ENCODE measurements at regions not wholly inside any gene's neighbourhood (a gene's known extent, or its start where the extent isn't known, plus 50 kb on each side); places are given as distances from the start of the nearest gene placed in this dataset.

- Histone ChIP-seq H3K36me3 (ENCODE audit: control insufficient read depth, insufficient read depth, low read length) (no peaks in the 10 kb centered on the region), H3K27me3 (ENCODE audit: control insufficient read depth, insufficient read depth, low read length, poor library complexity, severe bottlenecking) (no peaks in the 10 kb centered on the region), H3K4me1 (ENCODE audit: control insufficient read depth, insufficient read depth, low read length) (no peaks in the 10 kb centered on the region), H3K9me3 (ENCODE audit: control insufficient read depth, low read length) (no peaks in the 10 kb centered on the region), H3K27ac (ENCODE audit: insufficient read depth, low read depth, low read length, poor library complexity, severe bottlenecking) (no peak overlapping the region), H3K4me3 (ENCODE audit: insufficient read depth, low read depth, low read length) (no peak overlapping the region)
- WGBS, 2 experiments = 93 to 100% methylated on average over 2 of the region's 2 CpGs
These were observed 232.4 kb upstream of the HNRNPA3 start for GRCh38 chr2:176979981-176980710.

DNA sequence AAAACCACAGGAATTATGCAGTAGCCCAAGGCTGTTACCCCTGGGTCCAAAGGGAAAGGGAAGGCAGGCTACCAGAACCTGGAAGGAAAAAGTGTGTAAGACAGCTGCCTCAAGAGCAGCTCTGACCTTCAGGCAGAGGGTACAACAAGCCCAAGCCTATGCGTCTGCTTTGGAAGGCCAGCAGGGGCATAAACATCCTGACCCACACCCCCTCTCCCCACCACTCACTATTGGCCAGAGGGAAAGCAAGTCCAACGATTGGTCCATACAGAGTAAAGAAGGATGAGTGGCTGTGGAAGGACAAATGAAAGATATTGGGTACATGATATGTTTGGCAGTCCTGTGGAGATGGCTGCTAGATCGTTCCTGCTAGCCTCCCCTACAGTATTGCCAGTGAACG, 227.6 kb upstream of the HNRNPA3 start:
- no peaks in the 10 kb centered on the region for H3K27me3 ChIP-seq (ENCODE audit: control insufficient read depth, insufficient read depth, low read length, poor library complexity, severe bottlenecking)
- no peaks in the 10 kb centered on the region for H3K4me1 ChIP-seq (ENCODE audit: control insufficient read depth, insufficient read depth, low read length)
- H3K4me3 ChIP-seq (ENCODE audit: insufficient read depth, low read depth, low read length) = no peak overlapping the region
- no peaks in the 10 kb centered on the region for H3K9me3 ChIP-seq (ENCODE audit: control insufficient read depth, low read length)
- WGBS, 2 experiments = 85 to 87% methylated on average over 4 of the region's 4 CpGs
- no peak overlapping the region for H3K27ac ChIP-seq (ENCODE audit: insufficient read depth, low read depth, low read length, poor library complexity, severe bottlenecking)
- no peaks in the 10 kb centered on the region for H3K36me3 ChIP-seq (ENCODE audit: control insufficient read depth, insufficient read depth, low read length)

GRCh38 chr2:176985871-176986270, 226.7 kb upstream of the HNRNPA3 start:
- H3K4me1 ChIP-seq (ENCODE audit: control insufficient read depth, insufficient read depth, low read length) = no peaks in the 10 kb centered on the region
- WGBS, 2 experiments = 88 to 96% methylated on average over 1 to 2 of the region's 2 CpGs
- no peaks in the 10 kb centered on the region for H3K36me3 ChIP-seq (ENCODE audit: control insufficient read depth, insufficient read depth, low read length)
- no peak overlapping the region for H3K27ac ChIP-seq (ENCODE audit: insufficient read depth, low read depth, low read length, poor library complexity, severe bottlenecking)
- H3K4me3 ChIP-seq (ENCODE audit: insufficient read depth, low read depth, low read length) = no peak overlapping the region
- no peaks in the 10 kb centered on the region for H3K9me3 ChIP-seq (ENCODE audit: control insufficient read depth, low read length)
- H3K27me3 ChIP-seq (ENCODE audit: control insufficient read depth, insufficient read depth, low read length, poor library complexity, severe bottlenecking) = no peaks in the 10 kb centered on the region

- Histone ChIP-seq H3K36me3 (ENCODE audit: control insufficient read depth, insufficient read depth, low read length) (no peaks in the 10 kb centered on the region), H3K27me3 (ENCODE audit: control insufficient read depth, insufficient read depth, low read length, poor library complexity, severe bottlenecking) (no peaks in the 10 kb centered on the region), H3K4me1 (ENCODE audit: control insufficient read depth, insufficient read depth, low read length) (no peaks in the 10 kb centered on the region), H3K27ac (ENCODE audit: insufficient read depth, low read depth, low read length, poor library complexity, severe bottlenecking) (no peak overlapping the region), H3K9me3 (ENCODE audit: control insufficient read depth, low read length) (no peaks in the 10 kb centered on the region), H3K4me3 (ENCODE audit: insufficient read depth, low read depth, low read length) (no peak overlapping the region)
- 91 to 95% methylated on average over 5 of the region's 5 CpGs for WGBS, 2 experiments
These were observed 226.1 kb upstream of the HNRNPA3 start for GRCh38 chr2:176986487-176986886.

DNA sequence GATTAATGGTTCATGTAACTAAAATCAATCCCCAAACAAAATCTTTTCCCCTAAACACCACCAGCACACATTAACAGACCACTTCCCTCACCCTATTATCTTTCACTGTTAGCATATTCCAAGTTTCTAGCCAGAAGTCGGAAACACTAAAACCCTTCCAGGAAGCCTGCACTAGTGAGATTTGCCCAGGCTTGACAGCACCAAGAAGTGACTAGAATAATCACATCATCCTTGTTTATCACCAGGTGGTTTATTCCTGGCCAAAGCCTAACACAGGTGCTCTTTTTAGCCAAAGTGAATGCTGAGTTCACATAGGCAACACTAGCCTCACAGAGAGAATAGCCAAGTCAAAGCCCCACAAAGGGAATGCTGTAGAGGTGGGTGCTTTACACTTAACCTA, 221.2 kb upstream of the HNRNPA3 start:
- Histone ChIP-seq H3K36me3 (ENCODE audit: control insufficient read depth, insufficient read depth, low read length) (no peaks in the 10 kb centered on the region), H3K9me3 (ENCODE audit: control insufficient read depth, low read length) (no peaks in the 10 kb centered on the region)
- 92 to 97% methylated on average over 1 of the region's 1 CpG for WGBS, 2 experiments

GRCh38 chr2:176997074-176997791, 215.4 kb upstream of the HNRNPA3 start:
- Histone ChIP-seq H3K4me1 (ENCODE audit: control insufficient read depth, insufficient read depth, low read length) (no peaks in the 10 kb centered on the region), H3K4me3 (ENCODE audit: insufficient read depth, low read depth, low read length) (no peak overlapping the region), H3K36me3 (ENCODE audit: control insufficient read depth, insufficient read depth, low read length) (no peaks in the 10 kb centered on the region), H3K27ac (ENCODE audit: insufficient read depth, low read depth, low read length, poor library complexity, severe bottlenecking) (no peak overlapping the region), H3K27me3 (ENCODE audit: control insufficient read depth, insufficient read depth, low read length, poor library complexity, severe bottlenecking) (no peaks in the 10 kb centered on the region), H3K9me3 (ENCODE audit: control insufficient read depth, low read length) (no peaks in the 10 kb centered on the region)
- WGBS, 2 experiments = 92 to 93% methylated on average over 5 of the region's 5 CpGs

More for the DNA sequence above, 221.2 kb upstream of the HNRNPA3 start:
- Histone ChIP-seq H3K27ac (ENCODE audit: insufficient read depth, low read depth, low read length, poor library complexity, severe bottlenecking) (no peak overlapping the region), H3K4me1 (ENCODE audit: control insufficient read depth, insufficient read depth, low read length) (no peaks in the 10 kb centered on the region), H3K4me3 (ENCODE audit: insufficient read depth, low read depth, low read length) (no peak overlapping the region), H3K27me3 (ENCODE audit: control insufficient read depth, insufficient read depth, low read length, poor library complexity, severe bottlenecking) (no peaks in the 10 kb centered on the region)

- H3K27me3 ChIP-seq (ENCODE audit: control insufficient read depth, insufficient read depth, low read length, poor library complexity, severe bottlenecking) = no peaks in the 10 kb centered on the region
- no peak overlapping the region for H3K4me3 ChIP-seq (ENCODE audit: insufficient read depth, low read depth, low read length)
- H3K4me1 ChIP-seq (ENCODE audit: control insufficient read depth, insufficient read depth, low read length) = no peaks in the 10 kb centered on the region
- H3K9me3 ChIP-seq (ENCODE audit: control insufficient read depth, low read length) = no peaks in the 10 kb centered on the region
- no peaks in the 10 kb centered on the region for H3K36me3 ChIP-seq (ENCODE audit: control insufficient read depth, insufficient read depth, low read length)
- no peak overlapping the region for H3K27ac ChIP-seq (ENCODE audit: insufficient read depth, low read depth, low read length, poor library complexity, severe bottlenecking)
- 96 to 97% methylated on average over 1 of the region's 1 CpG for WGBS, 2 experiments
These were observed 214.8 kb upstream of the HNRNPA3 start for GRCh38 chr2:176997792-176998169.

- 100% methylated on average over 1 of the region's 1 CpG; no CpG with 5 or more reads in 1 of the 2 experiments for WGBS, 2 experiments
- no peaks in the 10 kb centered on the region for H3K27me3 ChIP-seq (ENCODE audit: control insufficient read depth, insufficient read depth, low read length, poor library complexity, severe bottlenecking)
- no peaks in the 10 kb centered on the region for H3K36me3 ChIP-seq (ENCODE audit: control insufficient read depth, insufficient read depth, low read length)
- no peaks in the 10 kb centered on the region for H3K4me1 ChIP-seq (ENCODE audit: control insufficient read depth, insufficient read depth, low read length)
- H3K27ac ChIP-seq (ENCODE audit: insufficient read depth, low read depth, low read length, poor library complexity, severe bottlenecking) = no peak overlapping the region
- H3K9me3 ChIP-seq (ENCODE audit: control insufficient read depth, low read length) = no peaks in the 10 kb centered on the region
- no peak overlapping the region for H3K4me3 ChIP-seq (ENCODE audit: insufficient read depth, low read depth, low read length)
These were observed 213.3 kb upstream of the HNRNPA3 start for GRCh38 chr2:176999301-176999700.

DNA sequence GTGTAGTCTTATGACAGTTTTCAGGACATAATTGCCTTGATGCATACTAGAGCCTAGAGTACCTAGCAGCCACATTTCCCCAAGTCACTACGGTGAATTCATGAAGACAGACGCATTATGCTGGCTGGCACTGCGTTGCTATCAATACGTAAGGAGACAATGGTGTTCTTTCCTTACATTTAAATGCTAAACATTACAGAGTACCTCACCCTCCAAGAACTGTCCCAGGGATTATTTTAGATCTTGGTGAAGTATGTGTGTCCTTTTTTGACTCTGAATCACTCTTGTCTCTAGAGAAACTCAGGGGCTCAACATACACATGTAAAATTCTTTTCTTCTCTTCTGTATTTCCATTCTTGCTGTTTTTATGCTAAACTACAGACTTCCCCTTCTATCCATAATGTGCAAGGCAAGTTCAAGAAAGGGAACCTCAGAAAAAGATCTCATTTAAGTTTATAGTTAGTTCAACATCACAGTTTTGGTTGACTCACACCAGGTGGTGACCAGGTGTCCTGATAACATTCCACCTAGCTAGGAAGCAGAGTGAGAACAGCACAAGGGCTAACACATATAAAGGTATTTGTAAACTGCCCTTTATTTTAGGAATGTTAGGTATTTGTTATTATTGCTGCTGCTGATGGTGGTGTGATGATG, 212.4 kb upstream of the HNRNPA3 start:
- Histone ChIP-seq H3K4me1 (ENCODE audit: control insufficient read depth, insufficient read depth, low read length) (no peaks in the 10 kb centered on the region), H3K9me3 (ENCODE audit: control insufficient read depth, low read length) (no peaks in the 10 kb centered on the region), H3K36me3 (ENCODE audit: control insufficient read depth, insufficient read depth, low read length) (no peaks in the 10 kb centered on the region), H3K27me3 (ENCODE audit: control insufficient read depth, insufficient read depth, low read length, poor library complexity, severe bottlenecking) (no peaks in the 10 kb centered on the region), H3K4me3 (ENCODE audit: insufficient read depth, low read depth, low read length) (no peak overlapping the region), H3K27ac (ENCODE audit: insufficient read depth, low read depth, low read length, poor library complexity, severe bottlenecking) (no peak overlapping the region)
- WGBS, 2 experiments = 69 to 84% methylated on average over 4 of the region's 4 CpGs

DNA sequence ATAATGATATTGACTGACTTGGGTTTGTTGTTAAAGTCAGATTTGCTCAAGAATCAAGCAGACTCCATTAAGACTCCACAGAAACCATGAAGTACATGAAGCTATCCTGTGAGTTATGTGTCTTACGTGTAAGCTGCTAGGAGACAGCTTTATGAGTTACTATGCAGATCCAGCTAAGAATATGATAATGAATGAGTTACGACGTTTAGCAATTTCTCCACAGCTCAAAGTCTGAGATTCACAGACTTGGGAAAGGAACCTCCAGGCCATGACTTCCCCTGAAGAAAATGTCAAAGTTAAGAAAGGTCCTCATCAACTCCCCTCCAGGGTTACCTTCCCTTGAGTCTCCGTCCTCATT, 211.9 kb upstream of the HNRNPA3 start:
- no peaks in the 10 kb centered on the region for H3K36me3 ChIP-seq (ENCODE audit: control insufficient read depth, insufficient read depth, low read length)
- no peak overlapping the region for H3K27ac ChIP-seq (ENCODE audit: insufficient read depth, low read depth, low read length, poor library complexity, severe bottlenecking)
- no peak overlapping the region for H3K4me3 ChIP-seq (ENCODE audit: insufficient read depth, low read depth, low read length)
- WGBS, 2 experiments = 89 to 94% methylated on average over 4 of the region's 4 CpGs
- H3K27me3 ChIP-seq (ENCODE audit: control insufficient read depth, insufficient read depth, low read length, poor library complexity, severe bottlenecking) = no peaks in the 10 kb centered on the region
- no peaks in the 10 kb centered on the region for H3K9me3 ChIP-seq (ENCODE audit: control insufficient read depth, low read length)
- H3K4me1 ChIP-seq (ENCODE audit: control insufficient read depth, insufficient read depth, low read length) = no peaks in the 10 kb centered on the region

Measured in ectodermal cell (in vitro differentiated cells).